Activated T-helper 1 cell treated with anti-CD3 and anti-CD28 coated beads, Interleukin-12 subunit alpha, Interleukin-12 subunit beta, Interleukin-2, Interleukin-4 antibody, amounts not matched to agents 30 ng/mL and 10 ng/mL and 1 ng/mL, durations not matched to agents 14 hours and 24 hours and 36 hours (primary cell): ENCODE measurements at regions not wholly inside any gene's neighbourhood (a gene's known extent, or its start where the extent isn't known, plus 50 kb on each side); places are given as distances from the start of the nearest gene placed in this dataset.

ENCODE experiments used
- DNase-seq: peaks from one replicate; pipeline ENCODE4 v3.0.0; 2021; ENCODE audit warnings: low spot score
- H3K27ac Mint-ChIP-seq: one replicate; pipeline ENCODE4 v1.8.0; 2021; ENCODE audit warnings: mild to moderate bottlenecking, mixed read lengths
- H3K27me3 Mint-ChIP-seq: one replicate; pipeline ENCODE4 v1.8.0; 2022; ENCODE audit warnings: mild to moderate bottlenecking, moderate library complexity, mixed read lengths; ENCODE audit not compliant: insufficient read depth
- H3K36me3 Mint-ChIP-seq: one replicate; pipeline ENCODE4 v1.8.0; 2021; ENCODE audit warnings: low read depth, mixed read lengths
- H3K4me1 Mint-ChIP-seq: one replicate; pipeline ENCODE4 v1.8.0; 2021; ENCODE audit warnings: low read depth, mixed read lengths
- H3K4me3 Mint-ChIP-seq: one replicate; pipeline ENCODE4 v1.8.0; 2021; ENCODE audit warnings: mild to moderate bottlenecking, moderate library complexity, mixed read lengths
- H3K9me3 Mint-ChIP-seq: one replicate; pipeline ENCODE4 v1.8.0; 2021; ENCODE audit warnings: mixed read lengths
- intact Hi-C: fragments of 100-400 bp; cut with micrococcal nuclease; formaldehyde crosslinking; loops from one replicate; pipeline ENCODE4 v1.15.1; 2024

DNA sequence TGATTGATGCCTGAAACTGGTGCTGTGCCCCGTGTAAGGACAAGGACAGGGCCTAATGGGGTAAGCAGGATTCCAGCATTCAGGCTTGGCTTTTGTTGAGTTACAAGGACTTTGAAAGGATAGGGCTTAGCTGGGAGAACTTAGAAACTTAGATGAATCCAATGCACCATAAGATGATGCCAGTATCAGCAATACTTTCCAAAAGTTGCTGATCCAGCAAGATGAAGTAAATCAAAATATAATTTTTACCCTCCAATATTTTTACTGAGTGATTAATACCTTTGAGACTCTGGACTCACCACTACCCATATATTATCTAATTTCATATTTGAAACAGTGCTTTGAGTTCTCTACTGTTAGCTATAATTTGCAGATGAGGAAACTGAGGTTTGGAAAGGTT, 354.5 kb upstream of the ATP5MC3 start:
- Mint-ChIP-seq H3K36me3 (peaks cover 1% of the 10 kb centered on the region), H3K27ac (no peak overlapping the region), H3K27me3 (no peaks in the 10 kb centered on the region), H3K4me1 (no peaks in the 10 kb centered on the region), H3K9me3 (no peaks in the 10 kb centered on the region), H3K4me3 (no peak overlapping the region)
- no peak for DNase-seq
- intact Hi-C loops = no loop called here

- Mint-ChIP-seq H3K36me3 (peaks cover 1% of the 10 kb centered on the region), H3K27ac (no peak overlapping the region), H3K4me3 (no peak overlapping the region), H3K9me3 (no peaks in the 10 kb centered on the region), H3K4me1 (no peaks in the 10 kb centered on the region), H3K27me3 (no peaks in the 10 kb centered on the region)
- DNase-seq = no peak
- intact Hi-C loops = no loop called here
These were observed 354.1 kb upstream of the ATP5MC3 start for GRCh38 chr2:175535631-175536030.

DNA sequence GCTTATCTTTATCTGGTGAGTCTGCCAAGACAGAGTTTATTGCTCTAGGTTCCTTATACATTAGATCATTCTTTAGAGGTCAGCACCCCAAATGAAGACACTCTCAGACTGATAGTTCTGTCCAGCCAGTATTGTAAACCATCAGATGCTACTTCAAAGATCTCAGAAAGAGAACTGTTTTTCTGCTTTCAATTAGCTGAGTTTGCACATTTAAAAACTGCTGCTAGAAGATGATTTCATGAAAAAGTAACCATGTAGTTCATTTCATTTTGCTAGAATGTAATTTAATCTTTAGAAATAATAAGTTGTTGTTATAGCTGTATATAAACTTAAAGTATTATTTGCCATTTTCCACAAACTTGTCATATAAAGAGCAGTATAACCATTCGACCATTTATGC, 344.5 kb upstream of the ATP5MC3 start:
- no peak for DNase-seq
- Mint-ChIP-seq H3K27ac (no peak overlapping the region), H3K9me3 (no peaks in the 10 kb centered on the region), H3K27me3 (no peaks in the 10 kb centered on the region), H3K36me3 (no peaks in the 10 kb centered on the region), H3K4me3 (no peak overlapping the region), H3K4me1 (no peaks in the 10 kb centered on the region)
- intact Hi-C loops = no loop called here

- Mint-ChIP-seq H3K9me3 (no peaks in the 10 kb centered on the region), H3K4me1 (no peaks in the 10 kb centered on the region), H3K27me3 (no peaks in the 10 kb centered on the region), H3K27ac (no peak overlapping the region), H3K4me3 (no peak overlapping the region), H3K36me3 (no peaks in the 10 kb centered on the region)
- no peak for DNase-seq
- intact Hi-C loops = no loop called here
These were observed 341.5 kb upstream of the ATP5MC3 start for GRCh38 chr2:175523001-175523400.

DNA sequence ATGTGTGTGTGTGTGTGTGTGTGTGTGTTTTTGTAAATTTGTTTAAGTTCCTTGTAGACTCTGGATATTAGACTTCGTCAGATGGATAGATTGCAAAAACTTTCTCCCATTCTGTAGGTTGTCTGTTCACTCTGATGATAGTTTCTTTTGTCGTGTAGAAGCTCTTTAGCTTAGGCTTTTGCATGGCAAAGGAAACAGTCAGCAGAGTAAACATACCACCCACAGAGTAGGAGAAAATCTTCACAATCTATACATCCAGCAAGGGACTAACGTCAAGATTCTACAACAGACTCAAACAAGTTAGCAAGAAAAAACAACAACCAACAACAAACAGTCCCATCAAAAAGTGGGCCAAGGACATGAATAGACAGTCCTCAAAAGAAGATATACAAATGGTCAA, 336.7 kb upstream of the ATP5MC3 start:
- Mint-ChIP-seq H3K9me3 (no peaks in the 10 kb centered on the region), H3K4me3 (no peak overlapping the region), H3K27me3 (no peaks in the 10 kb centered on the region), H3K27ac (no peak overlapping the region), H3K36me3 (no peaks in the 10 kb centered on the region), H3K4me1 (no peaks in the 10 kb centered on the region)
- DNase-seq = no peak
- intact Hi-C loops = no loop called here

- no peaks in the 10 kb centered on the region for H3K4me1 Mint-ChIP-seq
- H3K4me3 Mint-ChIP-seq = no peak overlapping the region
- H3K27me3 Mint-ChIP-seq = no peaks in the 10 kb centered on the region
- H3K36me3 Mint-ChIP-seq = no peaks in the 10 kb centered on the region
- no peaks in the 10 kb centered on the region for H3K9me3 Mint-ChIP-seq
- no peak for DNase-seq
- H3K27ac Mint-ChIP-seq = no peak overlapping the region
- intact Hi-C loops = no loop called here
These were observed 335.0 kb upstream of the ATP5MC3 start for GRCh38 chr2:175516555-175516954.

- H3K36me3 Mint-ChIP-seq = no peaks in the 10 kb centered on the region
- no peak for DNase-seq
- H3K27ac Mint-ChIP-seq = no peak overlapping the region
- peaks cover 14% of the 10 kb centered on the region for H3K9me3 Mint-ChIP-seq
- no peaks in the 10 kb centered on the region for H3K27me3 Mint-ChIP-seq
- no peaks in the 10 kb centered on the region for H3K4me1 Mint-ChIP-seq
- intact Hi-C loops = no loop called here
- H3K4me3 Mint-ChIP-seq = no peak overlapping the region
These were observed 318.7 kb upstream of the ATP5MC3 start for GRCh38 chr2:175500255-175500654.

DNA sequence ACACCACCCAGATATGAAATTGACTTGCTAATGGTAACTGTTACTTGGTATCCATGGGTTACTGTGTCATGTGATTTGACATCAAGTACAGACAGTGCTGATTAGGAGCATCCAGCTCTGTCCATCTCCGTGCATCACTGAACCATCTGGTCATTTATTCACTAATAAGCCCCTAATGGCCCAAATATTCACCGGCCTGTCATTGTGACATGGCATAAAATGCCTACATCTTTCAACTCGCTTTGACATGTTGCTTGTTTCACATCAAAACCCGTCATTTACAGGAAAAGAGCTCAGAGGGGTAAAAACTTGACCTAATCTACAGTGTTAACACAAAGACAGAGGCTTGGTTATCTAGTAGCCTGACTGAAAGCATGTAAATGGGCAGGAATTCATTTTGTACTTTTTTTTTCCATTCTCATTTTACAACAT, 308.9 kb upstream of the ATP5MC3 start:
- H3K4me3 Mint-ChIP-seq = no peak overlapping the region
- no peak overlapping the region for H3K27ac Mint-ChIP-seq
- no peaks in the 10 kb centered on the region for H3K36me3 Mint-ChIP-seq
- H3K27me3 Mint-ChIP-seq = peaks cover 2% of the 10 kb centered on the region
- H3K4me1 Mint-ChIP-seq = no peaks in the 10 kb centered on the region
- DNase-seq = no peak
- H3K9me3 Mint-ChIP-seq = no peaks in the 10 kb centered on the region
- intact Hi-C loops = no loop called here

GRCh38 chr2:175478096-175478768, 296.7 kb upstream of the ATP5MC3 start:
- no peaks in the 10 kb centered on the region for H3K9me3 Mint-ChIP-seq
- no peak overlapping the region for H3K27ac Mint-ChIP-seq
- intact Hi-C loops = no loop called here
- H3K36me3 Mint-ChIP-seq = no peaks in the 10 kb centered on the region
- H3K4me3 Mint-ChIP-seq = no peak overlapping the region
- no peaks in the 10 kb centered on the region for H3K4me1 Mint-ChIP-seq
- no peak for DNase-seq
- H3K27me3 Mint-ChIP-seq = no peaks in the 10 kb centered on the region

DNA sequence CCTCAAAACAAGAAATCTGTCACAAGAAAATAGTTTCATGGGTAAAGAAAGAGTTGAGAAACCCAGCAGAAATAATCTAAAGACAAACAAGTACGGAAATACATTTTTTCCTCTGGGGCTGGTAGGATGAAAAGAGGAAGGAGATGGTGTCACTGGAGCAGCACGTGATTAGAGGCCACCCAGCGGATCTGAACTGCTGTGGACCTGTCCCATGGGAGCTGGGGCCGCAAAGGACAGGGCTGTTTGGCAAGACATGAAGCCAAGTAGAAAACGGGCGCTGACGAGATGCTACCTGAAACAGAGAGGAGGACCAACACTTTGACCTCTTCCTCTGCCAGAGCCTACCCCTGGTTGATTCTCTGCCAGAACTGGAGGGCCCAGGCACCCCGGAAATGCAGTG, 295.4 kb upstream of the ATP5MC3 start:
- Mint-ChIP-seq H3K27me3 (no peaks in the 10 kb centered on the region), H3K9me3 (no peaks in the 10 kb centered on the region), H3K4me3 (no peak overlapping the region), H3K27ac (no peak overlapping the region), H3K4me1 (no peaks in the 10 kb centered on the region), H3K36me3 (no peaks in the 10 kb centered on the region)
- intact Hi-C loops = no loop called here
- no peak for DNase-seq

GRCh38 chr2:175476374-175476773, 294.9 kb upstream of the ATP5MC3 start:
- H3K4me3 Mint-ChIP-seq = no peak overlapping the region
- no peak for DNase-seq
- no peaks in the 10 kb centered on the region for H3K4me1 Mint-ChIP-seq
- no peaks in the 10 kb centered on the region for H3K36me3 Mint-ChIP-seq
- H3K9me3 Mint-ChIP-seq = no peaks in the 10 kb centered on the region
- H3K27me3 Mint-ChIP-seq = no peaks in the 10 kb centered on the region
- intact Hi-C loops = no loop called here
- H3K27ac Mint-ChIP-seq = no peak overlapping the region

GRCh38 chr2:175475130-175475529, 293.6 kb upstream of the ATP5MC3 start:
- intact Hi-C loops = no loop called here
- H3K27me3 Mint-ChIP-seq = no peaks in the 10 kb centered on the region

DNA sequence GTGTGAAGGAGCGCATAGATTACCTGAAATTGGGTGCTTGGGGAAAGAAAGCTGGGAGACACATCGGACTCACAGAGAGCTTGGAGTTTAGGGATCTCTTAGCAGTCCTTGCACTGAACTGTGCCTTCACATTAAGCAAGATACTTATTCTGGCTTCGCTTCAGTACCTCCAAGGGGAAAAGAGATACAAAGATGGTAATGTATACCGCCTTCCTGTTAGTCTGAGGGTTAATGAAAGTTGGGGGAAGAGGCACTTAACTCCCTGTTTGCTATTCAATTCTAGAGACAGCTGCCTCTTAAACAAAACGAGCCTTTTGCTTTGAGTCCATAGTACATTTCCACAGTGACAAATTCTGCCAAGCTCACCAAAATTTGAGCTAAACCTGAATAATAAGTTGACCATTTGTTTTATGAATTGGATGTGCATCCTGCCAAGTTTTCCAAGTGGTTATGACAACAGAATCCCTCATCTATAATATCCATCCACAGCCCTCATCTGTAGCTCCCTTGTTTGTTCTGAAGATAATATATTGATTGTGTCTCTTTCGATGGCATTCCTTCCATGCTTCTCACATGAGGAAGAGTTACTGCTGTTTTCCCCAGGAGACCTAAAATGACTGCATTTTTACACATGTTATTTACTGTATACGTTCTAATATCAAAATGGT, 287.1 kb upstream of the ATP5MC3 start:
- H3K4me3 Mint-ChIP-seq = no peak overlapping the region
- H3K9me3 Mint-ChIP-seq = no peaks in the 10 kb centered on the region
- DNase-seq = no peak
- no peak overlapping the region for H3K27ac Mint-ChIP-seq
- intact Hi-C loops = no loop called here
- no peaks in the 10 kb centered on the region for H3K4me1 Mint-ChIP-seq
- H3K36me3 Mint-ChIP-seq = no peaks in the 10 kb centered on the region
- H3K27me3 Mint-ChIP-seq = no peaks in the 10 kb centered on the region

More at GRCh38 chr2:175475130-175475529, 293.6 kb upstream of the ATP5MC3 start:
- H3K9me3 Mint-ChIP-seq = no peaks in the 10 kb centered on the region
- no peak overlapping the region for H3K4me3 Mint-ChIP-seq
- no peak overlapping the region for H3K27ac Mint-ChIP-seq
- H3K4me1 Mint-ChIP-seq = no peaks in the 10 kb centered on the region
- H3K36me3 Mint-ChIP-seq = no peaks in the 10 kb centered on the region
- no peak for DNase-seq

- DNase-seq = no peak
- no peaks in the 10 kb centered on the region for H3K4me1 Mint-ChIP-seq
- no peak overlapping the region for H3K4me3 Mint-ChIP-seq
- no peaks in the 10 kb centered on the region for H3K27me3 Mint-ChIP-seq
- H3K36me3 Mint-ChIP-seq = no peaks in the 10 kb centered on the region
- H3K27ac Mint-ChIP-seq = no peak overlapping the region
- no peaks in the 10 kb centered on the region for H3K9me3 Mint-ChIP-seq
- intact Hi-C loops = no loop called here
These were observed 283.6 kb upstream of the ATP5MC3 start for GRCh38 chr2:175465101-175465500.
